KMS-11 (cell line): ENCODE measurements at regions not wholly inside any gene's neighbourhood (a gene's known extent, or its start where the extent isn't known, plus 50 kb on each side); places are given as distances from the start of the nearest gene placed in this dataset.

Experiments
- H2AFZ ChIP-seq: fragments of 200-600 bp; sonication (generic); 2 replicates; pipeline ENCODE4 v1.6.1; 2016; ENCODE audit warnings: antibody characterized with exemption, mixed run types, low read depth
- H3K27ac ChIP-seq: fragments of 200-600 bp; sonication (generic); 2 replicates; pipeline ENCODE4 v1.6.1; 2016; ENCODE audit warnings: mild to moderate bottlenecking, mixed run types
- H3K27me3 ChIP-seq: fragments of 200-600 bp; sonication (generic); 2 replicates; pipeline ENCODE4 v1.6.1; 2017; ENCODE audit warnings: mild to moderate bottlenecking, low read depth, mixed run types, moderate library complexity; ENCODE audit not compliant: insufficient read depth
- H3K36me3 ChIP-seq: fragments of 200-600 bp; sonication (generic); 2 replicates; pipeline ENCODE4 v1.6.1; 2017; ENCODE audit warnings: mild to moderate bottlenecking, mixed run types; ENCODE audit not compliant: insufficient read depth
- H3K4me1 ChIP-seq: fragments of 200-600 bp; sonication (generic); 2 replicates; pipeline ENCODE4 v1.6.1; 2016; ENCODE audit warnings: mild to moderate bottlenecking, low read depth, mixed run types; ENCODE audit not compliant: poor library complexity, severe bottlenecking
- H3K4me2 ChIP-seq: fragments of 200-600 bp; sonication (generic); 2 replicates; pipeline ENCODE4 v1.7.0; 2016; ENCODE audit warnings: mild to moderate bottlenecking, mixed run types
- H3K4me3 ChIP-seq: fragments of 200-600 bp; sonication (generic); IDR thresholded peaks from 2 replicates; pipeline ENCODE4 v1.6.1; 2017; ENCODE audit warnings: low read depth, low read length, mixed read lengths; ENCODE audit not compliant: insufficient read depth
- H3K79me2 ChIP-seq: fragments of 200-600 bp; sonication (generic); 2 replicates; pipeline ENCODE4 v1.6.1; 2016; ENCODE audit warnings: low read depth, mixed run types; ENCODE audit not compliant: insufficient read depth
- H3K9ac ChIP-seq: fragments of 200-600 bp; sonication (generic); 2 replicates; pipeline ENCODE4 v1.6.1; 2016; ENCODE audit warnings: mild to moderate bottlenecking, mixed run types
- H4K20me1 ChIP-seq: fragments of 200-600 bp; sonication (generic); 2 replicates; pipeline ENCODE4 v1.6.1; 2016; ENCODE audit warnings: mild to moderate bottlenecking, mixed run types; ENCODE audit not compliant: insufficient read depth
- CTCF ChIP-seq: fragments of 200-600 bp; sonication (generic); conservative IDR thresholded peaks from 2 replicates; pipeline ENCODE4 v1.6.1; 2017; ENCODE audit warnings: low read depth, mild to moderate bottlenecking, antibody characterized with exemption, low read length, moderate library complexity, mixed read lengths

GRCh38 chrX:98068024-98068580 is 1184.4 kb downstream of the RPA4 start:
- H3K27me3 ChIP-seq, result no peaks in the 10 kb centered on the region
- TF ChIP-seq CTCF, result no peak
- H3K4me1 ChIP-seq, result no peaks in the 10 kb centered on the region
- no peaks in the 10 kb centered on the region for H3K36me3 ChIP-seq
- no peak overlapping the region for H3K27ac ChIP-seq
- H3K79me2 ChIP-seq, result no peaks in the 10 kb centered on the region
- H3K9ac ChIP-seq, result no peak overlapping the region
- H4K20me1 ChIP-seq, result no peaks in the 10 kb centered on the region
- no peak overlapping the region for H2AFZ ChIP-seq
- H3K4me3 ChIP-seq, result no peak overlapping the region
- no peak overlapping the region for H3K4me2 ChIP-seq

GRCh38 chrX:98071331-98071730 is 1187.6 kb downstream of the RPA4 start:
- no peaks in the 10 kb centered on the region for H3K4me1 ChIP-seq
- H3K36me3 ChIP-seq, result no peaks in the 10 kb centered on the region
- no peak for TF ChIP-seq CTCF
- no peak overlapping the region for H2AFZ ChIP-seq
- H3K27me3 ChIP-seq, result no peaks in the 10 kb centered on the region
- no peak overlapping the region for H3K4me3 ChIP-seq
- no peaks in the 10 kb centered on the region for H3K79me2 ChIP-seq
- no peak overlapping the region for H3K4me2 ChIP-seq
- no peaks in the 10 kb centered on the region for H4K20me1 ChIP-seq
- no peak overlapping the region for H3K9ac ChIP-seq
- no peak overlapping the region for H3K27ac ChIP-seq

GRCh38 chrX:98077440-98077839 is 1193.7 kb downstream of the RPA4 start:
- no peaks in the 10 kb centered on the region for H3K36me3 ChIP-seq

GRCh38 chrX:98111684-98112083 is 1228.0 kb downstream of the RPA4 start:
- H3K4me2 ChIP-seq, result no peak overlapping the region
- no peak overlapping the region for H3K4me3 ChIP-seq
- no peak overlapping the region for H3K9ac ChIP-seq
- H3K27ac ChIP-seq, result no peak overlapping the region
- no peaks in the 10 kb centered on the region for H3K79me2 ChIP-seq
- H3K4me1 ChIP-seq, result no peaks in the 10 kb centered on the region
- H3K27me3 ChIP-seq, result no peaks in the 10 kb centered on the region
- H4K20me1 ChIP-seq, result no peaks in the 10 kb centered on the region
- no peak for TF ChIP-seq CTCF
- H2AFZ ChIP-seq, result no peak overlapping the region
- no peaks in the 10 kb centered on the region for H3K36me3 ChIP-seq

More at GRCh38 chrX:98077440-98077839, 1193.7 kb downstream of the RPA4 start:
- Histone ChIP-seq H4K20me1 (no peaks in the 10 kb centered on the region), H3K79me2 (no peaks in the 10 kb centered on the region), H3K9ac (no peak overlapping the region), H3K27ac (no peak overlapping the region), H2AFZ (no peak overlapping the region), H3K4me3 (no peak overlapping the region), H3K4me1 (no peaks in the 10 kb centered on the region), H3K27me3 (no peaks in the 10 kb centered on the region), H3K4me2 (no peak overlapping the region)
- TF ChIP-seq CTCF, result no peak

GRCh38 chrX:98114021-98114420 is 1230.3 kb downstream of the RPA4 start:
- H3K4me3 ChIP-seq, result no peak overlapping the region
- no peaks in the 10 kb centered on the region for H3K36me3 ChIP-seq
- no peak overlapping the region for H2AFZ ChIP-seq
- no peak for TF ChIP-seq CTCF
- H3K27me3 ChIP-seq, result no peaks in the 10 kb centered on the region
- H3K4me2 ChIP-seq, result no peak overlapping the region
- no peaks in the 10 kb centered on the region for H3K4me1 ChIP-seq
- H3K79me2 ChIP-seq, result no peaks in the 10 kb centered on the region
- no peak overlapping the region for H3K27ac ChIP-seq
- no peaks in the 10 kb centered on the region for H4K20me1 ChIP-seq
- no peak overlapping the region for H3K9ac ChIP-seq
